DOHH2 (cell line): ENCODE measurements at regions not wholly inside any gene's neighbourhood (a gene's known extent, or its start where the extent isn't known, plus 50 kb on each side); places are given as distances from the start of the nearest gene placed in this dataset.

ENCODE experiments used
- H3F3A ChIP-seq: fragments of 200-600 bp; sonication (generic), shearing (Covaris generic); 2 replicates; pipeline ENCODE4 v1.6.0; 2016; ENCODE audit warnings: antibody characterized with exemption, mild to moderate bottlenecking; ENCODE audit not compliant: control insufficient read depth, insufficient read depth
- H3K27ac ChIP-seq: fragments of 200-600 bp; sonication (generic); 2 replicates; pipeline ENCODE4 v1.5.1; 2014; ENCODE audit warnings: low read depth, mild to moderate bottlenecking, low read length, moderate library complexity
- H3K27me3 ChIP-seq: fragments of 200-600 bp; sonication (generic); 2 replicates; pipeline ENCODE4 v1.6.1; 2014; ENCODE audit warnings: mild to moderate bottlenecking, low read length, mixed read lengths; ENCODE audit not compliant: control insufficient read depth
- H3K36me3 ChIP-seq: fragments of 200-600 bp; sonication (generic); 2 replicates; pipeline ENCODE4 v1.6.1; 2014; ENCODE audit warnings: mild to moderate bottlenecking, low read length, moderate library complexity, mixed read lengths; ENCODE audit not compliant: control insufficient read depth
- H3K4me1 ChIP-seq: fragments of 200-600 bp; sonication (generic); 2 replicates; pipeline ENCODE4 v1.6.1; 2014; ENCODE audit warnings: mild to moderate bottlenecking, low read length, mixed read lengths; ENCODE audit not compliant: control insufficient read depth
- H3K4me2 ChIP-seq: fragments of 200-600 bp; sonication (generic); 2 replicates; pipeline ENCODE4 v1.6.0; 2014; ENCODE audit warnings: mild to moderate bottlenecking, low read length, moderate library complexity
- H3K4me3 ChIP-seq: fragments of 200-600 bp; sonication (generic); 2 replicates; pipeline ENCODE4 v1.5.1; 2014; ENCODE audit warnings: mild to moderate bottlenecking, low read length, mixed read lengths
- H3K79me2 ChIP-seq: fragments of 200-600 bp; sonication (generic); 2 replicates; pipeline ENCODE4 v1.6.1; 2014; ENCODE audit warnings: mild to moderate bottlenecking, low read length, mixed read lengths; ENCODE audit not compliant: control insufficient read depth
- H3K9me2 ChIP-seq: fragments of 200-600 bp; sonication (generic); replicated peaks from 2 replicates; pipeline ENCODE4 v1.6.1; 2014; ENCODE audit warnings: mild to moderate bottlenecking, low read length, mixed read lengths; ENCODE audit not compliant: control insufficient read depth
- H3K9me3 ChIP-seq: fragments of 200-600 bp; sonication (generic); 2 replicates; pipeline ENCODE4 v1.6.1; 2014; ENCODE audit warnings: antibody characterized with exemption, low read length, mixed read lengths; ENCODE audit not compliant: control insufficient read depth, insufficient read depth
- H4K20me1 ChIP-seq: fragments of 200-600 bp; sonication (generic); 2 replicates; pipeline ENCODE4 v1.6.0; 2014; ENCODE audit warnings: low read depth, mild to moderate bottlenecking, antibody characterized with exemption, low read length, moderate library complexity; ENCODE audit not compliant: control insufficient read depth, insufficient read depth
- CTCF ChIP-seq: fragments of 200-600 bp; sonication (generic); IDR thresholded peaks from one replicate; pipeline ENCODE4 v1.5.1; 2014; ENCODE audit warnings: antibody characterized with exemption, mild to moderate bottlenecking, low read depth, low read length; ENCODE audit not compliant: poor library complexity, severe bottlenecking
- EZH2phosphoT487 ChIP-seq: fragments of 200-600 bp; sonication (generic); IDR thresholded peaks from 2 replicates; pipeline ENCODE4 v1.6.1; 2017; ENCODE audit warnings: borderline replicate concordance, mild to moderate bottlenecking, antibody characterized with exemption, low read length, moderate library complexity, mixed read lengths

- no peaks in the 10 kb centered on the region for H3K27me3 ChIP-seq
- no peaks in the 10 kb centered on the region for H3K36me3 ChIP-seq
- H4K20me1 ChIP-seq = no peaks in the 10 kb centered on the region
- H3K4me2 ChIP-seq = no peak overlapping the region
- H3K4me3 ChIP-seq = no peak overlapping the region
- H3K9me2 ChIP-seq = no peaks in the 10 kb centered on the region
- no peaks in the 10 kb centered on the region for H3K4me1 ChIP-seq
- no peaks in the 10 kb centered on the region for H3K79me2 ChIP-seq
- 0 out of 2 replicates have a peak, but pooled peaks cover 3% of the 10 kb centered on the region for H3K9me3 ChIP-seq
- TF ChIP-seq CTCF (no peak), EZH2phosphoT487 (no peak)
- no peak overlapping the region for H3K27ac ChIP-seq
- no peaks in the 10 kb centered on the region for H3F3A ChIP-seq
Observed at GRCh38 chr21:15365751-15366392, 301.1 kb upstream of the NRIP1 start.

- H3K36me3 ChIP-seq = no peaks in the 10 kb centered on the region
- no peak overlapping the region for H3K27ac ChIP-seq
- no peaks in the 10 kb centered on the region for H3K4me1 ChIP-seq
- no peaks in the 10 kb centered on the region for H3F3A ChIP-seq
- TF ChIP-seq EZH2phosphoT487 (no peak), CTCF (no peak)
- 0 out of 2 replicates have a peak, but pooled peaks cover 3% of the 10 kb centered on the region for H3K9me3 ChIP-seq
- H3K4me3 ChIP-seq = no peak overlapping the region
- H3K4me2 ChIP-seq = no peak overlapping the region
- no peaks in the 10 kb centered on the region for H3K79me2 ChIP-seq
- H3K9me2 ChIP-seq = no peaks in the 10 kb centered on the region
- no peaks in the 10 kb centered on the region for H3K27me3 ChIP-seq
- no peaks in the 10 kb centered on the region for H4K20me1 ChIP-seq
Observed at GRCh38 chr21:15366555-15366954, 301.8 kb upstream of the NRIP1 start.

GRCh38 chr21:15367061-15367626, 302.3 kb upstream of the NRIP1 start:
- Histone ChIP-seq H3K4me3 (no peak overlapping the region), H3K4me1 (no peaks in the 10 kb centered on the region), H3K27ac (no peak overlapping the region), H3K9me3 (0 out of 2 replicates have a peak, but pooled peaks cover 3% of the 10 kb centered on the region), H3K4me2 (no peak overlapping the region), H3K9me2 (no peaks in the 10 kb centered on the region), H3F3A (no peaks in the 10 kb centered on the region), H3K27me3 (no peaks in the 10 kb centered on the region), H3K79me2 (no peaks in the 10 kb centered on the region), H3K36me3 (no peaks in the 10 kb centered on the region), H4K20me1 (no peaks in the 10 kb centered on the region)
- no peak for TF ChIP-seq EZH2phosphoT487
- TF ChIP-seq CTCF = no peak
